ENCODE measurements at regions not wholly inside any gene's neighbourhood (a gene's known extent, or its start where the extent isn't known, plus 50 kb on each side); places are given as distances from the start of the nearest gene placed in this dataset.

- no peak for TF ChIP-seq CTCF (IDR thresholded peaks at IDR 0.05; ENCODE audit: low read depth, low read length, missing input control)
- no peak for TF ChIP-seq FOXA1 (IDR thresholded peaks at IDR 0.05)
- no peak for TF ChIP-seq YY1 (IDR thresholded peaks at IDR 0.05)
- no peak for TF ChIP-seq REST (IDR thresholded peaks at IDR 0.05)
- TF ChIP-seq JUND (IDR thresholded peaks at IDR 0.05): no peak
- no peak for TF ChIP-seq HNF4G (IDR thresholded peaks at IDR 0.05)
- TF ChIP-seq EGR1 (IDR thresholded peaks at IDR 0.05; ENCODE audit: low read depth in 2 of 2): no peak
- no peak for TF ChIP-seq GABPA (IDR thresholded peaks at IDR 0.05 in 1 of 2, conservative IDR thresholded peaks at IDR 0.05 in 1 of 2)
- TF ChIP-seq SP1 (IDR thresholded peaks at IDR 0.05): no peak
- TF ChIP-seq TAF1 (conservative IDR thresholded peaks at IDR 0.05): no peak
These were observed 350.4 kb downstream of the RAB28 start for GRCh38 chr4:13133700-13134099.
